Fibroblast of lung (primary cell): ENCODE measurements at regions not wholly inside any gene's neighbourhood (a gene's known extent, or its start where the extent isn't known, plus 50 kb on each side); places are given as distances from the start of the nearest gene placed in this dataset.

Source experiments
- EZH2 ChIP-seq: IDR thresholded peaks from 2 replicates; pipeline ENCODE4 v1.5.1; 2012; ENCODE audit warnings: low read length, control low read depth, mild to moderate bottlenecking; ENCODE audit errors: missing control alignments
- TF ChIP-seq, protein P1 (sequence below), 2 donors: IDR thresholded peaks in 1 of 2; conservative IDR thresholded peaks in 1 of 2; 1 replicate in 1 of 2; 2 replicates in 1 of 2; pipeline ENCODE4 v1.5.1; 2011 to 2012; ENCODE audit warnings: low read length in 2 of 2, control low read depth in 1 of 2, inconsistent platforms in 1 of 2, low read depth in 1 of 2, mild to moderate bottlenecking in 1 of 2

DNA sequence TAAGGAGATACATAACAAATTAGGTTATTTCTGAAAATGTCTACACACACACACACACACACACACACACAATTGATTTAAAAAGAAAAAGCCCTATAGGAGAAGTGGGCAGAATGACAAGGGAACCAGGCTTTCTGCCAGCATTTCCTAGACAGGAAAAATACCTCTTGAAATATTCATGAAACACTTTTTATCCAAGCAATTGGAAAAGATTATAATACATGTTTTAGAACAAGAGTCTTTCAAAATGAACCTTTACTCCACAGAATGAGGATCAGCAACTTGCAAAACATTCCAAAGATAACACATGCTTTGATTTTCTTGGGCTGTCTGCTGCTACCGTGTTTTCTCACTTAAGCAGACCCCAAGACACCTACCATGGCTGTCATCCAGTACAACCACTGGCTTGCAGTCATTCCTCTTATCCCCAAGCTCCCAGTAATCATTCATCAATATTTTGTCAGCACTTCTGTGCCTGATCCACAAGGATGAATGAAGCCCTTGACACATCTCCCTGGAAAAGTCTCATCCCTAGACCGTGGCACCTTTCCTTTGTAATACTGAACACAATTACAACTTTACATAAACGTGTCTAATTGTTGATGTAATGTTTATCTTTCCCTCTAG, 717.1 kb upstream of the ZNF608 start:
- TF ChIP-seq, protein P1, sequence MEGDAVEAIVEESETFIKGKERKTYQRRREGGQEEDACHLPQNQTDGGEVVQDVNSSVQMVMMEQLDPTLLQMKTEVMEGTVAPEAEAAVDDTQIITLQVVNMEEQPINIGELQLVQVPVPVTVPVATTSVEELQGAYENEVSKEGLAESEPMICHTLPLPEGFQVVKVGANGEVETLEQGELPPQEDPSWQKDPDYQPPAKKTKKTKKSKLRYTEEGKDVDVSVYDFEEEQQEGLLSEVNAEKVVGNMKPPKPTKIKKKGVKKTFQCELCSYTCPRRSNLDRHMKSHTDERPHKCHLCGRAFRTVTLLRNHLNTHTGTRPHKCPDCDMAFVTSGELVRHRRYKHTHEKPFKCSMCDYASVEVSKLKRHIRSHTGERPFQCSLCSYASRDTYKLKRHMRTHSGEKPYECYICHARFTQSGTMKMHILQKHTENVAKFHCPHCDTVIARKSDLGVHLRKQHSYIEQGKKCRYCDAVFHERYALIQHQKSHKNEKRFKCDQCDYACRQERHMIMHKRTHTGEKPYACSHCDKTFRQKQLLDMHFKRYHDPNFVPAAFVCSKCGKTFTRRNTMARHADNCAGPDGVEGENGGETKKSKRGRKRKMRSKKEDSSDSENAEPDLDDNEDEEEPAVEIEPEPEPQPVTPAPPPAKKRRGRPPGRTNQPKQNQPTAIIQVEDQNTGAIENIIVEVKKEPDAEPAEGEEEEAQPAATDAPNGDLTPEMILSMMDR (conservative IDR thresholded peaks at IDR 0.05 in 1 of 2, IDR thresholded peaks at IDR 0.05 in 1 of 2; ENCODE audit: low read depth in 1 of 2, low read length in 2 of 2), result no peak
- TF ChIP-seq EZH2, result no peak
